Body of pancreas (tissue), 4 donors: ENCODE measurements at regions not wholly inside any gene's neighbourhood (a gene's known extent, or its start where the extent isn't known, plus 50 kb on each side); places are given as distances from the start of the nearest gene placed in this dataset.

Experiments
- ATAC-seq: fragments of 150-250 bp; one replicate; pipeline ENCODE4 v1.9.1; 2016
- DNase-seq, 4 donors: peaks; one replicate each; pipeline ENCODE4 v3.0.0-alpha.2; 2019
- H3K27ac ChIP-seq, 4 donors: fragments of 200-600 bp; sonication (generic); 1 replicate in 3 of 4; 2 replicates in 1 of 4; pipeline versions ENCODE4 v1.5.1 to v1.6.1; 2016 to 2019; ENCODE audit warnings: mild to moderate bottlenecking in 1 of 4, mixed read lengths in 1 of 4, moderate library complexity in 1 of 4
- H3K27me3 ChIP-seq, 2 donors: fragments of 200-600 bp; sonication (generic); one replicate each; pipeline ENCODE4 v1.6.0; 2016; ENCODE audit warnings: mild to moderate bottlenecking in 1 of 2
- H3K36me3 ChIP-seq, 2 donors: fragments of 200-600 bp; sonication (generic); replicated peaks in 1 of 2; 2 replicates each; pipeline ENCODE4 v1.5.1; 2016; ENCODE audit warnings: low read depth in 2 of 2; ENCODE audit not compliant: insufficient read depth in 1 of 2
- H3K4me1 ChIP-seq: fragments of 200-600 bp; sonication (generic); one replicate; pipeline ENCODE4 v1.6.0; 2016
- H3K4me3 ChIP-seq, 2 donors: fragments of 200-600 bp; sonication (generic); 1 replicate in 1 of 2; 2 replicates in 1 of 2; pipeline ENCODE4 v1.5.1; 2016 to 2019
- H3K9me3 ChIP-seq, 3 donors: fragments of 200-600 bp; sonication (generic); 1 replicate in 2 of 3; 2 replicates in 1 of 3; pipeline ENCODE4 v1.5.1; 2016
- CTCF ChIP-seq, 7 experiments: fragments of 450-650 bp in 4 of 7; fragments of 200-600 bp in 3 of 7; sonication (generic) in 3 of 7; IDR thresholded peaks; one replicate each; pipeline ENCODE4 v1.5.1; 2016 to 2019; ENCODE audit warnings: antibody characterized with exemption in 7 of 7
- POLR2A ChIP-seq, 3 donors: fragments of 450-650 bp; IDR thresholded peaks; one replicate each; pipeline ENCODE4 v1.6.1; 2016; ENCODE audit warnings: antibody characterized with exemption in 3 of 3, mild to moderate bottlenecking in 2 of 3
- WGBS, 2 donors: methylation state at CpG; one replicate each; pipeline ENCODE4 v1.1.5; 2017; 5-methylcytosine and 5-hydroxymethylcytosine counted together
- intact Hi-C: fragments of 100-400 bp; cut with DNase I; formaldehyde crosslinking; loops from one replicate; pipeline ENCODE4 v1.15.1; 2023

DNA sequence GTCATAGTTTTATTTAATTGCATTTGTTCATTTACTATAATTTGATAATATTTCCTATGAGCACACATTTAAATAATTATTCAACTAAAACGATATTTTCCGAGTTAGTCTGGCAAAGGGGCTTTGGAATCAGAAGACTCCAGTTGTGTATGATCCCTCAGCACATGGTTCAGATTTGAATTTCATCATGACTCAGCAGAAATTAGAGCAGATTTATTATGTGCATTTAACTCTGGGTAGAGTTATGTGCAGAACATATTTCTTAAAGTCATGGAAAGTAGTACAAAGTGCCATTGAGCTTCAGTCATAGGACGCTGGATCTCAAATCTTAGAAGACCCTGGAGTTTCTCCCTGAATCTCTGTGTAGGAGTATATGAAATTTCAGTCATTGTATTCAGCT is 106.7 kb downstream of the ADCYAP1 start:
- Histone ChIP-seq H3K9me3 (no peaks in the 10 kb centered on the region), H3K4me1 (no peaks in the 10 kb centered on the region), H3K27ac (no peak overlapping the region), H3K36me3 (no peaks in the 10 kb centered on the region), H3K4me3 (no peak overlapping the region), H3K27me3 (no peaks in the 10 kb centered on the region)
- no peak for TF ChIP-seq CTCF (IDR thresholded peaks at IDR 0.05)
- no peak for TF ChIP-seq POLR2A (IDR thresholded peaks at IDR 0.05)
- 62 to 74% methylated on average over 3 of the region's 3 CpGs for WGBS, 2 donors
- ATAC-seq (no peak), DNase-seq (no peak)
- intact Hi-C loops = no loop called here

DNA sequence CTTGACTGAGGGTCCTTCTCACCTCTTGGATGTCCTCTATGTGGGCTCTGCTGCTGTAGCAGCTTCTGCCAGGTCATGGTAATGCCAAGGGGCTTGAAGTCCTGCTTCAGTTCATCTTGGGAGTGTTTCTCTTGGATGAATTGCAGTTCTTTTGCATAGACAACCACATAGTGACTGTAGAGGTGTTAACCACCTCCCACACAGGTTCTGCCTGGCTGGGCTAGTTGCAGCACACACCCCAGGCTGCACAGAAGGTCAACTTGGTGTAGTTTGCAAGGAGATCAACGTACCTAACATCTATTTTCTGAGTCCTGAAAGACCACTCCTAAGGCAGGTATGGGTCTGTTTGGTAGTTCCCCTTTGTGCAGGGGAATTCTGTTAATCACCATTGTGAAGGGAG is 108.1 kb downstream of the ADCYAP1 start:
- H3K27ac ChIP-seq = no peak overlapping the region
- 36 to 43% methylated on average over 1 of the region's 1 CpG for WGBS, 2 donors
- no peaks in the 10 kb centered on the region for H3K36me3 ChIP-seq
- H3K4me1 ChIP-seq = no peaks in the 10 kb centered on the region
- no peaks in the 10 kb centered on the region for H3K9me3 ChIP-seq
- no peak overlapping the region for H3K4me3 ChIP-seq
- no peak for TF ChIP-seq POLR2A (IDR thresholded peaks at IDR 0.05)
- no peak for TF ChIP-seq CTCF (IDR thresholded peaks at IDR 0.05)
- intact Hi-C loops = no loop called here
- ATAC-seq (no peak), DNase-seq (no peak)
- no peaks in the 10 kb centered on the region for H3K27me3 ChIP-seq

- 55 to 83% methylated on average over 1 of the region's 1 CpG for WGBS, 2 donors
- Histone ChIP-seq H3K4me1 (no peaks in the 10 kb centered on the region), H3K27me3 (no peaks in the 10 kb centered on the region), H3K27ac (no peak overlapping the region), H3K4me3 (no peak overlapping the region), H3K9me3 (no peaks in the 10 kb centered on the region), H3K36me3 (no peaks in the 10 kb centered on the region)
- ATAC-seq (no peak), DNase-seq (no peak)
- TF ChIP-seq POLR2A (IDR thresholded peaks at IDR 0.05) = no peak
- TF ChIP-seq CTCF (IDR thresholded peaks at IDR 0.05) = no peak
- intact Hi-C loops = no loop called here
Observed at GRCh38 chr18:1013951-1014350, 109.3 kb downstream of the ADCYAP1 start.

GRCh38 chr18:1014509-1014908 is 109.8 kb downstream of the ADCYAP1 start:
- Histone ChIP-seq H3K36me3 (no peaks in the 10 kb centered on the region), H3K27ac (no peak overlapping the region), H3K9me3 (no peaks in the 10 kb centered on the region), H3K4me3 (no peak overlapping the region), H3K4me1 (no peaks in the 10 kb centered on the region), H3K27me3 (no peaks in the 10 kb centered on the region)
- DNase-seq = no peak
- 33 to 39% methylated on average over 6 of the region's 6 CpGs for WGBS, 2 donors
- ATAC-seq = no peak
- intact Hi-C loops = no loop called here
- no peak for TF ChIP-seq POLR2A (IDR thresholded peaks at IDR 0.05)
- TF ChIP-seq CTCF (IDR thresholded peaks at IDR 0.05) = no peak

GRCh38 chr18:1014951-1015624 is 110.4 kb downstream of the ADCYAP1 start:
- Histone ChIP-seq H3K36me3 (no peaks in the 10 kb centered on the region), H3K27me3 (no peaks in the 10 kb centered on the region), H3K4me3 (no peak overlapping the region), H3K4me1 (no peaks in the 10 kb centered on the region), H3K27ac (no peak overlapping the region), H3K9me3 (no peaks in the 10 kb centered on the region)
- no peak for DNase-seq
- intact Hi-C loops = no loop called here
- TF ChIP-seq CTCF (IDR thresholded peaks at IDR 0.05) (no peak), POLR2A (IDR thresholded peaks at IDR 0.05) (no peak)
- ATAC-seq = no peak
